ENCODE measurements at regions not wholly inside any gene's neighbourhood (a gene's known extent, or its start where the extent isn't known, plus 50 kb on each side); places are given as distances from the start of the nearest gene placed in this dataset.

DNA sequence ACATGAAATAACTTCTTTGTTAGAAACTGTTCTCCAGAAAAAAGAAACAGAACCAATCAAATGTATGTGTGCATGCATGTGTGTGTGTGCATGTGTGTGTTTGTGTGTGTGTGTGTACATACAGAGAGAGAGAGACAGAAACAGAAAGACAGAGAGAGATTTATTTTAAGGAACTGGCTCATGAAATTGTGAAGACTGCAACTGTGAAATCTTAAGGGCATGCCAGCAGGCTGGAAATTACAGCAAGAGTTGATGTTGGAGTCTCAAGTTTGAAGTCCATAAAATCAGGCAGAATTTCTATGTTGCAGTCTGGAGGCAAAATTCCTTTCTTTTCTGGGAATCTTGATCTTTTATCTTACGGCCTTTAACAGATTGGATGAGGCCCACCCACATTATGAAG lies 168.9 kb upstream of the CDH20 start:
- no peak for DNase-seq
- H3K36me3 Mint-ChIP-seq (ENCODE audit: low read depth): no peaks in the 10 kb centered on the region
- no peaks in the 10 kb centered on the region for H3K4me1 Mint-ChIP-seq
- H3K27ac Mint-ChIP-seq: no peak overlapping the region
- intact Hi-C loops (cut with micrococcal nuclease): no loop called here
- H3K4me3 Mint-ChIP-seq: no peak overlapping the region
- no peaks in the 10 kb centered on the region for H3K9me3 Mint-ChIP-seq
- H3K27me3 Mint-ChIP-seq: no peaks in the 10 kb centered on the region

GRCh38 chr18:61167902-61168301 lies 165.3 kb upstream of the CDH20 start:
- Mint-ChIP-seq H3K36me3 (ENCODE audit: low read depth) (no peaks in the 10 kb centered on the region), H3K4me3 (no peak overlapping the region), H3K9me3 (no peaks in the 10 kb centered on the region), H3K4me1 (no peaks in the 10 kb centered on the region), H3K27ac (no peak overlapping the region), H3K27me3 (no peaks in the 10 kb centered on the region)
- intact Hi-C loops (cut with micrococcal nuclease): no loop called here
- no peak for DNase-seq

GRCh38 chr18:61169386-61169785 lies 163.8 kb upstream of the CDH20 start:
- no peaks in the 10 kb centered on the region for H3K9me3 Mint-ChIP-seq
- no peaks in the 10 kb centered on the region for H3K36me3 Mint-ChIP-seq (ENCODE audit: low read depth)
- H3K4me1 Mint-ChIP-seq: no peaks in the 10 kb centered on the region
- no peak overlapping the region for H3K4me3 Mint-ChIP-seq
- H3K27ac Mint-ChIP-seq: no peak overlapping the region
- intact Hi-C loops (cut with micrococcal nuclease): no loop called here
- H3K27me3 Mint-ChIP-seq: no peaks in the 10 kb centered on the region
- no peak for DNase-seq

- no peak overlapping the region for H3K27ac Mint-ChIP-seq
Observed at GRCh38 chr18:61172624-61173023, 160.6 kb upstream of the CDH20 start.

DNA sequence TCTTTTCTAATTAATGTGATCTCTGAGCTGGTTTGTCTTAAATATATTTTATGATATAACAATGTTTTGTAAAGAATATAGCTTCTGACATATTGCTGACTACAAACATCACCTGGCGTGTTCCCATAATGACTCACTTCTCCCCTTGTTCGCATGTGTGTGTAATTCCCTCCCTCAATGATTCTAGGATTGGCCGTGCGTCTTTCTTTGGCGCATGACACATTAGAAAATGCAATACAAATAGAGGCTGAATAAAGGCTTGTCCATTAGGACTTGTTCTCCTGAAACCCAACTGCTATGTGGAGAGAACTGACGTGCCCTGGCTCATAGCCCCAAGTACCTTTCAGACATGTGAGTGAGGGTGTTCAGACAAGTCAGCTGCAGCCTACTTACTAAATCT lies 159.7 kb upstream of the CDH20 start:
- H3K4me3 Mint-ChIP-seq: no peak overlapping the region
- no peaks in the 10 kb centered on the region for H3K4me1 Mint-ChIP-seq
- no peak overlapping the region for H3K27ac Mint-ChIP-seq
- H3K27me3 Mint-ChIP-seq: no peaks in the 10 kb centered on the region
- H3K9me3 Mint-ChIP-seq: no peaks in the 10 kb centered on the region
- H3K36me3 Mint-ChIP-seq (ENCODE audit: low read depth): no peaks in the 10 kb centered on the region
- intact Hi-C loops (cut with micrococcal nuclease): no loop called here
- no peak for DNase-seq

More at GRCh38 chr18:61172624-61173023, 160.6 kb upstream of the CDH20 start:
- Mint-ChIP-seq H3K4me1 (no peaks in the 10 kb centered on the region), H3K4me3 (no peak overlapping the region), H3K9me3 (no peaks in the 10 kb centered on the region), H3K27me3 (no peaks in the 10 kb centered on the region), H3K36me3 (ENCODE audit: low read depth) (no peaks in the 10 kb centered on the region)
- intact Hi-C loops (cut with micrococcal nuclease): no loop called here
- DNase-seq: no peak

DNA sequence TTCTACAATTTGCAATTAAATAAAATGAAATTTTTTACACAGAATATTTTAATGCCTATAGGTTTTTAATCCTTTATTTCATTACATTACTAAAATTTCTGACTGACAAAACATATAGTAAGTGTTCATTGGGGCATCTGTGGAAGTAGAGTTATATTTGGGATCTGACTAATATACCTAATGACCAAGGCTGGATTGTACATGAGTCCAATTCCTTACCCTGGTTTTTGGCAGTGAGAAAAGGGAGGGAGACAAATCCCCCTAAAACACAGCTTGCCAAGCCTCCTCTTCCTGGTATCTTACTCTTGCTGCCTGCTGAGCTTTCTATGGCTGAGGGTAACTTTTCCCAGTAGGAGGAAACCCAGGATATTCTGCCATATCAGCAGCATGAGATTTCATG lies 149.4 kb upstream of the CDH20 start:
- DNase-seq: no peak
- Mint-ChIP-seq H3K9me3 (no peaks in the 10 kb centered on the region), H3K27ac (no peak overlapping the region), H3K27me3 (no peaks in the 10 kb centered on the region), H3K36me3 (ENCODE audit: low read depth) (no peaks in the 10 kb centered on the region), H3K4me1 (no peaks in the 10 kb centered on the region), H3K4me3 (no peak overlapping the region)
- intact Hi-C loops (cut with micrococcal nuclease): no loop called here

DNA sequence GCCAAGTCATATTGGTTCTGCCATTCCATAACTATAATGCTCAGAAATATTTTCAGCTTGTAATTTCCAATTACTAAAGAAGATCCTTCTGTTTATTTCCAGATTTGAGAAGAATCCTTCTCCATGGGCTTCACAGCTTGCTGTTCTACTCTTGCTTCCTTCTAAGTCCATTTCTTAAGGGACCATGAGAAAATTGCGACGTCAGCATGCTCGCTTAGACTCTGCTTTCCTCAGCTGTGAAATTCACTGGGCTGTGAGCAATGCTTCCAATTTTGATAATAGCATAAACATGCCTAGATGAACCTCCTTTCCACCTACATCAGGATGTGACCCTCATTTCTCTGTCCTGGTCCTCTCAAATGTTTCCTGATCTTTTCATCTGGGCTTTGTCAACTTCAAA lies 145.3 kb upstream of the CDH20 start:
- H3K4me3 Mint-ChIP-seq: no peak overlapping the region
- H3K27me3 Mint-ChIP-seq: no peaks in the 10 kb centered on the region
- no peaks in the 10 kb centered on the region for H3K9me3 Mint-ChIP-seq
- H3K4me1 Mint-ChIP-seq: no peaks in the 10 kb centered on the region
- no peak overlapping the region for H3K27ac Mint-ChIP-seq
- H3K36me3 Mint-ChIP-seq (ENCODE audit: low read depth): no peaks in the 10 kb centered on the region
- intact Hi-C loops (cut with micrococcal nuclease): no loop called here
- DNase-seq: no peak

DNA sequence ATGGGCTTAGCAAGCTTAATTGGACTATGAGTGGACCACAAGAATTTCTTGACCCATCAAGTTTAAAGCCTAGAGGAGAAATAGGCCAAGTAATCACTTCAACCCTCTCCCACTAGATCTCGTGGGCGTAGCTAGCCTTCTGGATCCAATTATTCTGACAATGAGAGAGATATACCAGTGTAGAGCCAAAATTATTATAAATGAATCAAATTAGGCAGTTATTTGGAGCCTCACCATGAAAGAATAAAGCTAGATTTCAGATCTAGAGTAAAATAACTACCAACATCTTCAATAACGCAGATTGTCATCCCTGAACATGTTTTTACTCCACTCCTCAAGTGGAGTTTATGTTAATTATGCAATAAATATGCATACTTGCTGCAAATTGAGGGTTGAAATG lies 143.9 kb upstream of the CDH20 start:
- no peaks in the 10 kb centered on the region for H3K4me1 Mint-ChIP-seq
- no peaks in the 10 kb centered on the region for H3K36me3 Mint-ChIP-seq (ENCODE audit: low read depth)
- intact Hi-C loops (cut with micrococcal nuclease): no loop called here
- DNase-seq: no peak
- H3K27ac Mint-ChIP-seq: no peak overlapping the region
- H3K4me3 Mint-ChIP-seq: no peak overlapping the region
- no peaks in the 10 kb centered on the region for H3K9me3 Mint-ChIP-seq
- no peaks in the 10 kb centered on the region for H3K27me3 Mint-ChIP-seq

DNA sequence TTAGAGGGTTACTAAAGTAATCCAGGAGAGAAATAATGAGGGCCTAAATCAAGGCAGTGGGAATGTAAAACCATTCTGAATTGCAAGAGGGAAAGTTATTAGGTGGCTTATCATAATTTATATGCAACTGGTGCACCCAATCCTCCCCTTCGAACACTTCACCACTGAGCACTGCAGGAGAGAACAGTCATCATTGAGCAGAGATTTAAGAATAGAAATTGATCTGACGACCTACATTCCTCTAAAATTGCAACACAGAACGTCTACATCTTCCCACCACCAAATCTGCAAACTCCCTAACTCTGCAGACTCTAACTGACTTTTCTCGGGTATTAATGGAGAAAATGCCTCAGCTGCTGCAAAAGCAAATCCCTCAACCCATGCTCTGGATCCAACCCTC lies 138.5 kb upstream of the CDH20 start:
- Mint-ChIP-seq H3K36me3 (ENCODE audit: low read depth) (no peaks in the 10 kb centered on the region), H3K4me3 (no peak overlapping the region), H3K27me3 (no peaks in the 10 kb centered on the region), H3K27ac (no peak overlapping the region), H3K9me3 (no peaks in the 10 kb centered on the region), H3K4me1 (no peaks in the 10 kb centered on the region)
- DNase-seq: no peak
- intact Hi-C loops (cut with micrococcal nuclease): no loop called here

GRCh38 chr18:61196750-61197149 lies 136.5 kb upstream of the CDH20 start:
- Mint-ChIP-seq H3K4me3 (no peak overlapping the region), H3K9me3 (no peaks in the 10 kb centered on the region), H3K27me3 (no peaks in the 10 kb centered on the region), H3K4me1 (no peaks in the 10 kb centered on the region), H3K36me3 (ENCODE audit: low read depth) (no peaks in the 10 kb centered on the region), H3K27ac (no peak overlapping the region)
- DNase-seq: no peak
- intact Hi-C loops (cut with micrococcal nuclease): no loop called here

- Mint-ChIP-seq H3K27me3 (no peaks in the 10 kb centered on the region), H3K36me3 (ENCODE audit: low read depth) (no peaks in the 10 kb centered on the region), H3K4me3 (no peak overlapping the region), H3K9me3 (no peaks in the 10 kb centered on the region), H3K4me1 (no peaks in the 10 kb centered on the region), H3K27ac (no peak overlapping the region)
- intact Hi-C loops (cut with micrococcal nuclease): no loop called here
- DNase-seq: no peak
Observed at GRCh38 chr18:61198486-61198885, 134.7 kb upstream of the CDH20 start.

DNA sequence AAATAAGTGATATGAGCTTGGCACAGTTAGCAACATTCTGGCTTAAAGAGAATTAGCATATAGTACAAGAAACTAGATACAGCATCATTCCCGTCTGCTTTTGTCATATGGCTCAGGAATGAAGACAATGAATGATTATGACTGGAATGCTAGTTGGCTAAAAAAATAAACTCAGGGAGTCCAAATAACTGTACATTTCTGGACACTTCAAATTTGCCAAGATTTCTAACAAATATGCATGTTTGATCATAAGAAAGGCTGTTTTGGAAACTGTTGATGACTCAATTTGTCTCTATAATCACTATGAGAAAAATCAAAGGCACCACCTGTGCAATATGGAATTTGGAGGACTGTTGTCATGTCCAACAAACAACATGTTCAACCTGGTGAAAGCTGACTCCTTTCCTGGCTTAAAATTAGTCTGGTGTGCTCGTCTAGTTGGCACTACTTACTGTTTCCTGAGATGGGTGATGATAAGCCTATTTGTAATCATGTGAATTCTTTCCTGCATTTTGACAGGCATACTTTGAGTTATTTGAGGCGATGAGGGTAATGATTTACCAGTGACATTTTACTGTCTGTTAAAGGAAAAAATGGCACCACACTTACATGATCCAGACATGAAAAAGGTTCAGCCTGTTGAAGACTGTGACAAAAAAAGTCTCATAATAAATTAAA lies 133.9 kb upstream of the CDH20 start:
- no peak for DNase-seq
- no peak overlapping the region for H3K27ac Mint-ChIP-seq
- H3K36me3 Mint-ChIP-seq (ENCODE audit: low read depth): no peaks in the 10 kb centered on the region
- no peaks in the 10 kb centered on the region for H3K9me3 Mint-ChIP-seq
- intact Hi-C loops (cut with micrococcal nuclease): no loop called here
- no peaks in the 10 kb centered on the region for H3K4me1 Mint-ChIP-seq
- H3K4me3 Mint-ChIP-seq: no peak overlapping the region
- H3K27me3 Mint-ChIP-seq: no peaks in the 10 kb centered on the region

DNA sequence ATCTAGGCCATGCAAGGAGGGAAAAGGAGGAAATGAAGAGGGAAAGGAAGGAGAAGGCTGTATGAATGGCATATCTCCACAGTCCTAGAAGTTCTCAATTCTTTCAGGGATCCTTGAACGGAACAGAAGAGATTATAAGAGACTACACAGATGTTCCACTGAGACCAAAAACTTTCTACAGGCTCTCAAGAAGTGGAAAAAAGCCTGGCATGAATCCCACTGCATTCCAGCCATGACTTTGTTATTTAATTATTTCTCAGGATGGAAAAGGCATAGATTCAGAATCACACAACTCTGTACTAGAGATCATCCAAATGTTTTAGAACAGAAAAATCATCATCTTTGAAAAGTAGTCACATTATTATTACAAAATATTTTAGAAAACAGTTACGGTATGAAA lies 131.7 kb upstream of the CDH20 start:
- no peak for DNase-seq
- intact Hi-C loops (cut with micrococcal nuclease): no loop called here
- Mint-ChIP-seq H3K9me3 (no peaks in the 10 kb centered on the region), H3K4me3 (no peak overlapping the region), H3K36me3 (ENCODE audit: low read depth) (no peaks in the 10 kb centered on the region), H3K27ac (no peak overlapping the region), H3K4me1 (no peaks in the 10 kb centered on the region), H3K27me3 (no peaks in the 10 kb centered on the region)

DNA sequence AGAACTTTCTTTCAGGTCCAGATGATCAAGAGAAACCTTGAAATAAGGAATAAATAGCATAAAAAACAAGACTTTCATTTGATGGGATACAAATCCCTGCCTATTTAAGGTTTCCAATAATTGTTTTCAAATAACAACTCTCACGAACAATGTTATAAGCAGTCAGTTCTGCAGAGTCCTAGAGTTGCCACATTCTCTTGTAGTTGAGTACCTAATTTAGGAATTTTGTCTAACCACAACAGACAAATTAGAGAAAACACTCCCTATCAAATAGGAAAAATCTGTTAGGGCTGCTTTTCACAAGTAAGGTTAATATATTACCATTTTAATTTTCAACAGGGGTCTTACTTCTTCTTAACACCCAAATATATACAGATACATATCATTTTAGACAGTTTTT lies 130.1 kb upstream of the CDH20 start:
- no peak for DNase-seq
- Mint-ChIP-seq H3K4me1 (no peaks in the 10 kb centered on the region), H3K36me3 (ENCODE audit: low read depth) (no peaks in the 10 kb centered on the region), H3K4me3 (no peak overlapping the region), H3K9me3 (no peaks in the 10 kb centered on the region), H3K27me3 (no peaks in the 10 kb centered on the region), H3K27ac (no peak overlapping the region)
- intact Hi-C loops (cut with micrococcal nuclease): no loop called here

DNA sequence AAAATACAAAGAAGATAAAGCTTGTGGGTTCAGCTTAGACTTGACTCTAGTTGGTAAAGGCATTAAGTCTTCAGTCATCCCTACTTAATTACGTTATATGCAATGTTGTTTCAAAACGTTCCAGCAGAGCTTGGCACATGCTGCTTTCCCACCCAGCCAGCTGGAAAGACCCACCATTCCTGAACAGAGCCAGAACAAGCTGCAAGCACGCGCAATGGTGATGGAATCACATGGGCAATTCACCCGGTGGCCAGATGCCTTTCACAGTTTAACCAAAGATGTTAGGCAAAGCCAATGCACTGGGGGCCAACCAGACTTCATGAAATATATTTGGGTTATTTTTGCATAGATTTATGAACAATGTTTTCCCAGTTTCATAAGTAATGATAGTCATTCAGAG lies 123.4 kb upstream of the CDH20 start:
- Mint-ChIP-seq H3K27me3 (no peaks in the 10 kb centered on the region), H3K27ac (no peak overlapping the region), H3K4me1 (no peaks in the 10 kb centered on the region), H3K36me3 (ENCODE audit: low read depth) (no peaks in the 10 kb centered on the region), H3K4me3 (no peak overlapping the region), H3K9me3 (no peaks in the 10 kb centered on the region)
- intact Hi-C loops (cut with micrococcal nuclease): no loop called here
- DNase-seq: no peak
